Keratinocyte (primary cell): ENCODE measurements at regions not wholly inside any gene's neighbourhood (a gene's known extent, or its start where the extent isn't known, plus 50 kb on each side); places are given as distances from the start of the nearest gene placed in this dataset.

Source experiments
- DNase-seq: peaks from one replicate; pipeline ENCODE4 v3.0.0-alpha.2; 2011; ENCODE audit warnings: low read depth, missing footprints, low spot score
- FAIRE-seq: peaks from 2 replicates; lab custom pipeline; 2011; peaks lifted over from hg19 to GRCh38; lab: Jason Lieb, UNC
- H2AFZ ChIP-seq: 2 replicates; pipeline ENCODE4 v1.6.0; 2012; ENCODE audit warnings: low read length, control low read depth, inconsistent platforms; ENCODE audit not compliant: control insufficient read depth
- H3K27ac ChIP-seq: 2 replicates; pipeline ENCODE4 v1.5.1; 2011; ENCODE audit warnings: low read length; ENCODE audit not compliant: control insufficient read depth, insufficient read depth
- H3K27me3 ChIP-seq: 3 replicates; pipeline ENCODE4 v1.6.0; 2011; ENCODE audit warnings: low read length; ENCODE audit not compliant: control insufficient read depth, insufficient read depth; ENCODE audit errors: extremely low read depth
- H3K36me3 ChIP-seq, 2 experiments: 2 replicates in 1 of 2; 3 replicates in 1 of 2; pipeline ENCODE4 v1.5.1; 2011; ENCODE audit warnings: low read length in 2 of 2, mild to moderate bottlenecking in 1 of 2; ENCODE audit not compliant: control insufficient read depth in 2 of 2, insufficient read depth in 2 of 2; ENCODE audit errors: extremely low read depth in 1 of 2
- H3K4me1 ChIP-seq: 3 replicates; pipeline ENCODE4 v1.5.1; 2011; ENCODE audit warnings: low read length; ENCODE audit not compliant: control insufficient read depth, insufficient read depth; ENCODE audit errors: extremely low read depth
- H3K4me2 ChIP-seq: 3 replicates; pipeline ENCODE4 v1.6.0; 2011; ENCODE audit warnings: low read depth, low read length; ENCODE audit not compliant: control insufficient read depth, insufficient read depth; ENCODE audit errors: extremely low read depth
- H3K4me3 ChIP-seq, 3 experiments: fragments of 200-600 bp in 1 of 3; sonication (generic) in 1 of 3; 2 replicates in 2 of 3; 3 replicates in 1 of 3; pipeline ENCODE4 v1.5.1; 2011 to 2016; ENCODE audit warnings: low read length in 3 of 3, mild to moderate bottlenecking in 3 of 3, control low read depth in 2 of 3, inconsistent platforms in 1 of 3, low read depth in 1 of 3, mixed read lengths in 1 of 3, mixed run types in 1 of 3, moderate library complexity in 1 of 3; ENCODE audit not compliant: control insufficient read depth in 2 of 3, insufficient read depth in 2 of 3; ENCODE audit errors: extremely low read depth in 1 of 3
- H3K79me2 ChIP-seq: 2 replicates; pipeline ENCODE4 v1.6.0; 2012; ENCODE audit warnings: low read length; ENCODE audit not compliant: control insufficient read depth, insufficient read depth
- H3K9ac ChIP-seq: 3 replicates; pipeline ENCODE4 v1.6.0; 2011; ENCODE audit warnings: low read length; ENCODE audit not compliant: control insufficient read depth, insufficient read depth; ENCODE audit errors: extremely low read depth
- H3K9me1 ChIP-seq: 3 replicates; pipeline ENCODE4 v1.6.0; 2011; ENCODE audit warnings: low read length; ENCODE audit not compliant: control insufficient read depth, insufficient read depth; ENCODE audit errors: extremely low read depth
- H3K9me3 ChIP-seq: 2 replicates; pipeline ENCODE4 v1.5.1; 2012; ENCODE audit warnings: low read depth, low read length; ENCODE audit not compliant: control insufficient read depth
- H4K20me1 ChIP-seq: 3 replicates; pipeline ENCODE4 v1.6.0; 2011; ENCODE audit warnings: low read length; ENCODE audit not compliant: control insufficient read depth, insufficient read depth; ENCODE audit errors: extremely low read depth
- EZH2 ChIP-seq: IDR thresholded peaks from one replicate; pipeline ENCODE4 v1.6.1; 2012; ENCODE audit warnings: inconsistent platforms, mild to moderate bottlenecking, low read length, moderate library complexity
- dilution Hi-C: fragments of 300-500 bp; cut with MboI; formaldehyde crosslinking; loops from one replicate; pipeline ENCODE4 v1.7.0; 2020; ENCODE audit warnings: low sequenced_read_pairs; ENCODE audit not compliant: extremely low pct_ligation_motif_present
- TF ChIP-seq, protein P1 (sequence below), 3 experiments: IDR thresholded peaks in 1 of 3; conservative IDR thresholded peaks in 1 of 3; optimal IDR thresholded peaks in 1 of 3; 2 replicates in 2 of 3; 3 replicates in 1 of 3; pipeline versions ENCODE3 to v1.5.1; 2011; ENCODE audit warnings: low read length in 3 of 3, mild to moderate bottlenecking in 3 of 3, moderate library complexity in 2 of 3, control low read depth in 1 of 3, inconsistent platforms in 1 of 3; ENCODE audit not compliant: insufficient read depth in 2 of 3; ENCODE audit errors: extremely low read depth in 1 of 3

GRCh38 chr14:61139006-61139599 lies 142.0 kb downstream of the TMEM30B start:
- Histone ChIP-seq H3K4me2 (no peak overlapping the region), H3K4me1 (peaks cover 3% of the 10 kb centered on the region), H3K79me2 (no peaks in the 10 kb centered on the region), H3K9me1 (no peaks in the 10 kb centered on the region), H3K4me3 (no peak overlapping the region), H4K20me1 (no peaks in the 10 kb centered on the region), H3K27ac (no peak overlapping the region), H3K9me3 (peaks cover 3% of the 10 kb centered on the region), H3K36me3 (no peaks in the 10 kb centered on the region), H2AFZ (no peak overlapping the region), H3K27me3 (no peaks in the 10 kb centered on the region), H3K9ac (no peak overlapping the region)
- dilution Hi-C loops = no loop called here
- no peak for DNase-seq
- no peak for FAIRE-seq
- TF ChIP-seq, protein P1, sequence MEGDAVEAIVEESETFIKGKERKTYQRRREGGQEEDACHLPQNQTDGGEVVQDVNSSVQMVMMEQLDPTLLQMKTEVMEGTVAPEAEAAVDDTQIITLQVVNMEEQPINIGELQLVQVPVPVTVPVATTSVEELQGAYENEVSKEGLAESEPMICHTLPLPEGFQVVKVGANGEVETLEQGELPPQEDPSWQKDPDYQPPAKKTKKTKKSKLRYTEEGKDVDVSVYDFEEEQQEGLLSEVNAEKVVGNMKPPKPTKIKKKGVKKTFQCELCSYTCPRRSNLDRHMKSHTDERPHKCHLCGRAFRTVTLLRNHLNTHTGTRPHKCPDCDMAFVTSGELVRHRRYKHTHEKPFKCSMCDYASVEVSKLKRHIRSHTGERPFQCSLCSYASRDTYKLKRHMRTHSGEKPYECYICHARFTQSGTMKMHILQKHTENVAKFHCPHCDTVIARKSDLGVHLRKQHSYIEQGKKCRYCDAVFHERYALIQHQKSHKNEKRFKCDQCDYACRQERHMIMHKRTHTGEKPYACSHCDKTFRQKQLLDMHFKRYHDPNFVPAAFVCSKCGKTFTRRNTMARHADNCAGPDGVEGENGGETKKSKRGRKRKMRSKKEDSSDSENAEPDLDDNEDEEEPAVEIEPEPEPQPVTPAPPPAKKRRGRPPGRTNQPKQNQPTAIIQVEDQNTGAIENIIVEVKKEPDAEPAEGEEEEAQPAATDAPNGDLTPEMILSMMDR (optimal IDR thresholded peaks at IDR 0.05 in 1 of 3, IDR thresholded peaks at IDR 0.05 in 1 of 3, conservative IDR thresholded peaks at IDR 0.05 in 1 of 3; ENCODE audit: extremely low read depth in 1 of 3, insufficient read depth in 2 of 3, low read length in 3 of 3) = no peak
- no peak for TF ChIP-seq EZH2

DNA sequence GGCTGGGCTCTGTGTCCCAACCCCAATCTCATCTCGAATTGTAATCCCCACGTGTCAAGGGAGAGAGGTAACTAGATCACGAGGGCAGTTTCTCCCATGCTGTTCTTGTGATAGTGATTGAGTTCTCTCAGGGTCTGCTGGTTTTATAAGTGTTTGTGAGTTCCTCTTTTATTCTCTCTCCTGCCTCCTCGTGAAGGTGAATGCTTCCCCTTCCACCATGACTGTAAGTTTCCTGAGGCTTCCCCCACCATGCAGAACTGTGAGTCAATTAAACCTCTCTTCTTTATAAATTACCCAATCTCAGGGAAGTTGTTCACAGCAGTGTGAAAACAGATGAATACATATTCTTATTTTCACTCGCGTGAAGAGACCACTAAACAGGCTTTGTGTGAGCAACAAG lies 148.2 kb downstream of the TMEM30B start:
- no peaks in the 10 kb centered on the region for H3K4me1 ChIP-seq
- H3K79me2 ChIP-seq = no peaks in the 10 kb centered on the region
- H3K9me3 ChIP-seq = no peaks in the 10 kb centered on the region
- no peak overlapping the region for H3K27ac ChIP-seq
- no peaks in the 10 kb centered on the region for H3K27me3 ChIP-seq
- DNase-seq = no peak
- H4K20me1 ChIP-seq = no peaks in the 10 kb centered on the region
- H3K9ac ChIP-seq = no peak overlapping the region
- no peak overlapping the region for H2AFZ ChIP-seq
- FAIRE-seq = no peak
- H3K9me1 ChIP-seq = no peaks in the 10 kb centered on the region
- no peak overlapping the region for H3K4me3 ChIP-seq
- dilution Hi-C loops = no loop called here
- no peaks in the 10 kb centered on the region for H3K36me3 ChIP-seq
- no peak overlapping the region for H3K4me2 ChIP-seq
- no peak for TF ChIP-seq EZH2
- TF ChIP-seq, protein P1 (optimal IDR thresholded peaks at IDR 0.05 in 1 of 3, IDR thresholded peaks at IDR 0.05 in 1 of 3, conservative IDR thresholded peaks at IDR 0.05 in 1 of 3; ENCODE audit: extremely low read depth in 1 of 3, insufficient read depth in 2 of 3, low read length in 3 of 3) = no peak
